ENCODE measurements at regions not wholly inside any gene's neighbourhood (a gene's known extent, or its start where the extent isn't known, plus 50 kb on each side); places are given as distances from the start of the nearest gene placed in this dataset.

DNA sequence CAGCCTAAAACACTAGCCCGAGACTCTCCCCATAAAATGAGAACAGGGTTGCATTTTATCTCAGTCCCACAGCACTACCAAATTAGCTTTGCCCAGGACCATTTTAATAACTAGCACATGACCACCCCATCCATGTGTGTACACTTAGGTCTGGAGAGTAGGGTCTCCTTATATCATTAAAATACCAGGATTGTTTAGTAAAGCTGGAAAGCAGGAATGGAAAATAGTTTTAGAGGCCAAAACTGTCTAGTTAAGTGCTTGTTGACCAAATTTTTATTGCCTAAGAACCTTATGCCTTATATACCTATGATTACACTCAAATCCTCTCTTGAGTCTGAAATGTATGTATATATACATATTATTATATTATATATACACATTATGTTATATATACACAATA is 608.4 kb downstream of the HDGFL1 start:
- Histone ChIP-seq H3K4me2 (ENCODE audit: insufficient read depth, insufficient read length, low read length) (no peak overlapping the region), H3K4ac (ENCODE audit: low read depth, low read length) (no peak overlapping the region), H3K23ac (ENCODE audit: insufficient read length, low read depth, low read length) (no peak overlapping the region), H3K27me3 (ENCODE audit: insufficient read depth, low read length) (no peaks in the 10 kb centered on the region), H2AK5ac (ENCODE audit: insufficient read length, low read length) (no peak overlapping the region), H3K18ac (ENCODE audit: insufficient read length, low read depth, low read length) (no peak overlapping the region), H2BK15ac (ENCODE audit: low read depth, low read length) (no peak overlapping the region), H3K9ac (ENCODE audit: extremely low read depth, insufficient read length, low read length) (no peak overlapping the region), H3K27ac (ENCODE audit: insufficient read length, low read depth, low read length) (no peak overlapping the region), H3K4me1 (ENCODE audit: insufficient read depth, low read length) (no peaks in the 10 kb centered on the region; the same call in 1 of the 2 replicates), H2BK20ac (ENCODE audit: low read depth, low read length, poor library complexity, severe bottlenecking) (no peak overlapping the region), H4K91ac (ENCODE audit: insufficient read length, low read depth, low read length) (no peak overlapping the region), H3K14ac (ENCODE audit: insufficient read depth, low read length) (no peak overlapping the region), H3K79me2 (ENCODE audit: insufficient read depth, low read length) (no peaks in the 10 kb centered on the region), H2BK12ac (ENCODE audit: insufficient read length, low read depth, low read length) (no peak overlapping the region), H3K79me1 (ENCODE audit: insufficient read depth, low read depth, low read length, poor library complexity, severe bottlenecking) (no peaks in the 10 kb centered on the region), H3K56ac (ENCODE audit: insufficient read length, low read depth, low read length) (no peak overlapping the region), H2AFZ (ENCODE audit: low read length) (no peak overlapping the region), H3T11ph (ENCODE audit: low read length) (no peak overlapping the region), H4K8ac (replicated peaks; ENCODE audit: insufficient read length, low read depth, low read length) (no peak overlapping the region), H3K9me3 (ENCODE audit: control insufficient read depth, low read depth, low read length) (no peaks in the 10 kb centered on the region), H4K20me1 (ENCODE audit: control insufficient read depth, insufficient read depth, insufficient read length) (no peaks in the 10 kb centered on the region), H3K23me2 (ENCODE audit: insufficient read length, low read depth, low read length, poor library complexity, severe bottlenecking) (no peaks in the 10 kb centered on the region), H2BK5ac (ENCODE audit: insufficient read length, low read length) (no peak overlapping the region), H4K5ac (ENCODE audit: insufficient read length, low read depth, low read length) (no peak overlapping the region), H2BK120ac (ENCODE audit: low read depth, low read length, poor library complexity, severe bottlenecking) (no peak overlapping the region)
- H3K9me3 Mint-ChIP-seq = no peaks in the 10 kb centered on the region; a peak in 1 of 5 replicates
- no peak overlapping the region for H3K27ac Mint-ChIP-seq
- no peaks in the 10 kb centered on the region for H3K27me3 Mint-ChIP-seq (ENCODE audit: low read depth)
- peaks cover 18 to 22% of the 10 kb centered on the region in 2 experiments for H3K4me1 Mint-ChIP-seq
- no CpG with 5 or more reads among the region's 1 CpG for WGBS (ENCODE audit: extremely low coverage, insufficient read length, low lambda C conversion rate)
- no peak overlapping the region for H3K4me3 Mint-ChIP-seq
- H3K36me3 Mint-ChIP-seq (ENCODE audit: insufficient read depth in 1 of 3, low read depth in 3 of 3) = no peaks in the 10 kb centered on the region
- no peak for DNase-seq
- TF ChIP-seq, protein P1, sequence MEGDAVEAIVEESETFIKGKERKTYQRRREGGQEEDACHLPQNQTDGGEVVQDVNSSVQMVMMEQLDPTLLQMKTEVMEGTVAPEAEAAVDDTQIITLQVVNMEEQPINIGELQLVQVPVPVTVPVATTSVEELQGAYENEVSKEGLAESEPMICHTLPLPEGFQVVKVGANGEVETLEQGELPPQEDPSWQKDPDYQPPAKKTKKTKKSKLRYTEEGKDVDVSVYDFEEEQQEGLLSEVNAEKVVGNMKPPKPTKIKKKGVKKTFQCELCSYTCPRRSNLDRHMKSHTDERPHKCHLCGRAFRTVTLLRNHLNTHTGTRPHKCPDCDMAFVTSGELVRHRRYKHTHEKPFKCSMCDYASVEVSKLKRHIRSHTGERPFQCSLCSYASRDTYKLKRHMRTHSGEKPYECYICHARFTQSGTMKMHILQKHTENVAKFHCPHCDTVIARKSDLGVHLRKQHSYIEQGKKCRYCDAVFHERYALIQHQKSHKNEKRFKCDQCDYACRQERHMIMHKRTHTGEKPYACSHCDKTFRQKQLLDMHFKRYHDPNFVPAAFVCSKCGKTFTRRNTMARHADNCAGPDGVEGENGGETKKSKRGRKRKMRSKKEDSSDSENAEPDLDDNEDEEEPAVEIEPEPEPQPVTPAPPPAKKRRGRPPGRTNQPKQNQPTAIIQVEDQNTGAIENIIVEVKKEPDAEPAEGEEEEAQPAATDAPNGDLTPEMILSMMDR (conservative IDR thresholded peaks at IDR 0.05) = no peak
